H9 (cell line): ENCODE measurements at regions not wholly inside any gene's neighbourhood (a gene's known extent, or its start where the extent isn't known, plus 50 kb on each side); places are given as distances from the start of the nearest gene placed in this dataset.
A peak's percentile ranks its signal among the peaks of the same experiment; 100 is the strongest.

Experiments used
- DNase-seq: peaks from one replicate; pipeline ENCODE4 v3.0.0-alpha.2; 2017
- H2AFZ ChIP-seq: one replicate; pipeline ENCODE4 v1.6.1; 2013; ENCODE audit warnings: mild to moderate bottlenecking, low read length, control low read depth, moderate library complexity
- H2AK5ac ChIP-seq: 2 replicates; pipeline ENCODE4 v1.6.1; 2013; ENCODE audit warnings: low read length, control low read depth, mixed read lengths; ENCODE audit not compliant: insufficient read length
- H2BK120ac ChIP-seq: one replicate; pipeline ENCODE4 v1.6.1; 2013; ENCODE audit warnings: low read depth, mild to moderate bottlenecking, low read length, control low read depth, inconsistent platforms; ENCODE audit not compliant: poor library complexity, severe bottlenecking
- H2BK12ac ChIP-seq: 2 replicates; pipeline ENCODE4 v1.6.1; 2013; ENCODE audit warnings: low read length, control low read depth, mixed read lengths, low read depth; ENCODE audit not compliant: insufficient read length
- H2BK15ac ChIP-seq: 2 replicates; pipeline ENCODE4 v1.6.1; 2013; ENCODE audit warnings: low read depth, low read length, control low read depth
- H2BK20ac ChIP-seq: one replicate; pipeline ENCODE4 v1.6.1; 2013; ENCODE audit warnings: low read depth, mild to moderate bottlenecking, low read length, control low read depth, inconsistent platforms; ENCODE audit not compliant: poor library complexity, severe bottlenecking
- H2BK5ac ChIP-seq: 2 replicates; pipeline ENCODE4 v1.6.1; 2013; ENCODE audit warnings: low read length, control low read depth, mixed read lengths; ENCODE audit not compliant: insufficient read length
- H3K14ac ChIP-seq: 2 replicates; pipeline ENCODE4 v1.6.1; 2013; ENCODE audit warnings: low read length, control low read depth; ENCODE audit not compliant: insufficient read depth
- H3K18ac ChIP-seq: 2 replicates; pipeline ENCODE4 v1.6.1; 2013; ENCODE audit warnings: low read depth, mild to moderate bottlenecking, mixed read lengths, low read length, control low read depth; ENCODE audit not compliant: insufficient read length
- H3K23ac ChIP-seq: 2 replicates; pipeline ENCODE4 v1.6.1; 2013; ENCODE audit warnings: low read length, control low read depth, mixed read lengths, low read depth; ENCODE audit not compliant: insufficient read length
- H3K23me2 ChIP-seq: 2 replicates; pipeline ENCODE4 v1.6.1; 2013; ENCODE audit warnings: low read depth, mild to moderate bottlenecking, mixed read lengths, low read length, control low read depth; ENCODE audit not compliant: insufficient read length, poor library complexity, severe bottlenecking
- H3K27ac ChIP-seq: 2 replicates; pipeline ENCODE4 v1.5.1; 2013; ENCODE audit warnings: low read length, control low read depth, mixed read lengths, low read depth; ENCODE audit not compliant: insufficient read length
- H3K27me3 ChIP-seq: 2 replicates; pipeline ENCODE4 v1.6.1; 2013; ENCODE audit warnings: low read length, control low read depth, inconsistent platforms; ENCODE audit not compliant: insufficient read depth
- H3K4ac ChIP-seq: 2 replicates; pipeline ENCODE4 v1.6.1; 2013; ENCODE audit warnings: low read depth, mild to moderate bottlenecking, control low read depth, inconsistent platforms, low read length, moderate library complexity
- H3K4me1 ChIP-seq: 2 replicates; pipeline ENCODE4 v1.6.1; 2013; ENCODE audit warnings: low read length, control low read depth, inconsistent platforms; ENCODE audit not compliant: insufficient read depth
- H3K4me2 ChIP-seq: 2 replicates; pipeline ENCODE4 v1.6.1; 2013; ENCODE audit warnings: low read length, control low read depth, mixed read lengths; ENCODE audit not compliant: insufficient read length, insufficient read depth
- H3K56ac ChIP-seq: 2 replicates; pipeline ENCODE4 v1.6.1; 2013; ENCODE audit warnings: low read depth, mild to moderate bottlenecking, mixed read lengths, low read length, control low read depth; ENCODE audit not compliant: insufficient read length
- H3K79me1 ChIP-seq: 2 replicates; pipeline ENCODE4 v1.6.1; 2013; ENCODE audit warnings: low read depth, mild to moderate bottlenecking, moderate library complexity, low read length, control low read depth, inconsistent platforms; ENCODE audit not compliant: insufficient read depth, poor library complexity, severe bottlenecking
- H3K79me2 ChIP-seq: 2 replicates; pipeline ENCODE4 v1.6.1; 2013; ENCODE audit warnings: low read length, control low read depth, inconsistent platforms; ENCODE audit not compliant: insufficient read depth
- H3K9ac ChIP-seq: 2 replicates; pipeline ENCODE4 v1.6.1; 2013; ENCODE audit warnings: low read length, control low read depth, mixed read lengths; ENCODE audit not compliant: insufficient read length; ENCODE audit errors: extremely low read depth
- H3K9me3 ChIP-seq: one replicate; pipeline ENCODE4 v1.6.1; 2013; ENCODE audit warnings: low read depth, low read length, inconsistent platforms; ENCODE audit not compliant: control insufficient read depth
- H3T11ph ChIP-seq: one replicate; pipeline ENCODE4 v1.6.1; 2013; ENCODE audit warnings: mild to moderate bottlenecking, low read length, control low read depth, inconsistent platforms
- H4K20me1 ChIP-seq: one replicate; pipeline ENCODE4 v1.6.1; 2013; ENCODE audit not compliant: control insufficient read depth, insufficient read length, insufficient read depth
- H4K5ac ChIP-seq: 2 replicates; pipeline ENCODE4 v1.6.1; 2013; ENCODE audit warnings: low read depth, mild to moderate bottlenecking, mixed read lengths, low read length, control low read depth; ENCODE audit not compliant: insufficient read length
- H4K8ac ChIP-seq: replicated peaks from 2 replicates; pipeline ENCODE4 v1.6.1; 2013; ENCODE audit warnings: low read length, control low read depth, mixed read lengths, low read depth; ENCODE audit not compliant: insufficient read length
- H4K91ac ChIP-seq: 2 replicates; pipeline ENCODE4 v1.6.1; 2013; ENCODE audit warnings: low read depth, mild to moderate bottlenecking, moderate library complexity, mixed read lengths, low read length, control low read depth; ENCODE audit not compliant: insufficient read length
- H3K27ac Mint-ChIP-seq, 3 experiments: 2 replicates in 2 of 3; 3 replicates in 1 of 3; pipeline ENCODE4 v1.8.0; 2020 to 2021; ENCODE audit warnings: mixed read lengths in 3 of 3, mild to moderate bottlenecking in 1 of 3, moderate library complexity in 1 of 3
- H3K27me3 Mint-ChIP-seq: 2 replicates; pipeline ENCODE4 v1.8.0; 2021; ENCODE audit warnings: low read depth, mild to moderate bottlenecking, moderate library complexity, mixed read lengths
- H3K36me3 Mint-ChIP-seq, 3 experiments: 2 replicates in 2 of 3; 3 replicates in 1 of 3; pipeline ENCODE4 v1.8.0; 2020 to 2021; ENCODE audit warnings: low read depth in 3 of 3, mixed read lengths in 3 of 3; ENCODE audit not compliant: insufficient read depth in 1 of 3
- H3K4me1 Mint-ChIP-seq, 2 experiments: 2 replicates each; pipeline ENCODE4 v1.8.0; 2020; ENCODE audit warnings: mixed read lengths in 2 of 2
- H3K4me3 Mint-ChIP-seq, 2 experiments: 2 replicates in 1 of 2; 3 replicates in 1 of 2; pipeline ENCODE4 v1.8.0; 2020 to 2021; ENCODE audit warnings: mild to moderate bottlenecking in 2 of 2, mixed read lengths in 2 of 2, moderate library complexity in 1 of 2
- H3K9me3 Mint-ChIP-seq, 2 experiments: 2 replicates in 1 of 2; 3 replicates in 1 of 2; pipeline ENCODE4 v1.8.0; 2020; ENCODE audit warnings: mild to moderate bottlenecking in 2 of 2, mixed read lengths in 2 of 2, moderate library complexity in 1 of 2
- WGBS: extraction: QIAGEN DNeasy Blood & Tissue Kit; methylation state at CpG from one replicate; pipeline ENCODE4 v1.1.7; 2013; ENCODE audit warnings: missing lambda C conversion rate, low lambda C conversion rate, mixed read lengths; ENCODE audit not compliant: insufficient read length; ENCODE audit errors: extremely low coverage; 5-methylcytosine and 5-hydroxymethylcytosine counted together
- TF ChIP-seq, protein P1 (sequence below): fragments of 200-600 bp; sonication (generic); conservative IDR thresholded peaks from 3 replicates; pipeline ENCODE4 v1.8.0; 2021; ENCODE audit warnings: antibody characterized with exemption, mild to moderate bottlenecking

- Histone ChIP-seq H2AFZ (no peak overlapping the region), H3K4me1 (no peaks in the 10 kb centered on the region), H2BK20ac (no peak overlapping the region), H3K79me2 (no peaks in the 10 kb centered on the region), H3K4me2 (no peak overlapping the region), H2BK5ac (no peak overlapping the region), H3K79me1 (no peaks in the 10 kb centered on the region), H3K27ac (no peak overlapping the region), H3K18ac (no peak overlapping the region), H3K23me2 (no peaks in the 10 kb centered on the region), H3K4ac (no peak overlapping the region), H4K8ac (no peak overlapping the region), H4K5ac (no peak overlapping the region), H2BK120ac (no peak overlapping the region), H3K27me3 (no peaks in the 10 kb centered on the region), H2BK15ac (no peak overlapping the region), H3K56ac (no peak overlapping the region), H4K20me1 (no peaks in the 10 kb centered on the region), H3K9me3 (no peaks in the 10 kb centered on the region), H4K91ac (no peak overlapping the region), H2AK5ac (no peak overlapping the region), H3T11ph (no peak overlapping the region), H3K14ac (no peak overlapping the region), H3K9ac (no peak overlapping the region), H2BK12ac (no peak overlapping the region), H3K23ac (no peak overlapping the region)
- no CpG with 5 or more reads among the region's 18 CpGs for WGBS
- peak; percentile 79 for DNase-seq
- Mint-ChIP-seq H3K9me3 (no peaks in the 10 kb centered on the region), H3K27me3 (no peaks in the 10 kb centered on the region), H3K27ac (no peak overlapping the region), H3K36me3 (no peaks in the 10 kb centered on the region), H3K4me3 (no peak overlapping the region), H3K4me1 (peaks cover 0 to 5% of the 10 kb centered on the region in 2 experiments; a peak in 2 of 4 replicates)
- TF ChIP-seq, protein P1, sequence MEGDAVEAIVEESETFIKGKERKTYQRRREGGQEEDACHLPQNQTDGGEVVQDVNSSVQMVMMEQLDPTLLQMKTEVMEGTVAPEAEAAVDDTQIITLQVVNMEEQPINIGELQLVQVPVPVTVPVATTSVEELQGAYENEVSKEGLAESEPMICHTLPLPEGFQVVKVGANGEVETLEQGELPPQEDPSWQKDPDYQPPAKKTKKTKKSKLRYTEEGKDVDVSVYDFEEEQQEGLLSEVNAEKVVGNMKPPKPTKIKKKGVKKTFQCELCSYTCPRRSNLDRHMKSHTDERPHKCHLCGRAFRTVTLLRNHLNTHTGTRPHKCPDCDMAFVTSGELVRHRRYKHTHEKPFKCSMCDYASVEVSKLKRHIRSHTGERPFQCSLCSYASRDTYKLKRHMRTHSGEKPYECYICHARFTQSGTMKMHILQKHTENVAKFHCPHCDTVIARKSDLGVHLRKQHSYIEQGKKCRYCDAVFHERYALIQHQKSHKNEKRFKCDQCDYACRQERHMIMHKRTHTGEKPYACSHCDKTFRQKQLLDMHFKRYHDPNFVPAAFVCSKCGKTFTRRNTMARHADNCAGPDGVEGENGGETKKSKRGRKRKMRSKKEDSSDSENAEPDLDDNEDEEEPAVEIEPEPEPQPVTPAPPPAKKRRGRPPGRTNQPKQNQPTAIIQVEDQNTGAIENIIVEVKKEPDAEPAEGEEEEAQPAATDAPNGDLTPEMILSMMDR = peak; percentile 82
Measured at GRCh38 chr1:119316870-119317416, 51.6 kb upstream of the HAO2 start.
